ENCODE measurements at regions not wholly inside any gene's neighbourhood (a gene's known extent, or its start where the extent isn't known, plus 50 kb on each side); places are given as distances from the start of the nearest gene placed in this dataset.

DNA sequence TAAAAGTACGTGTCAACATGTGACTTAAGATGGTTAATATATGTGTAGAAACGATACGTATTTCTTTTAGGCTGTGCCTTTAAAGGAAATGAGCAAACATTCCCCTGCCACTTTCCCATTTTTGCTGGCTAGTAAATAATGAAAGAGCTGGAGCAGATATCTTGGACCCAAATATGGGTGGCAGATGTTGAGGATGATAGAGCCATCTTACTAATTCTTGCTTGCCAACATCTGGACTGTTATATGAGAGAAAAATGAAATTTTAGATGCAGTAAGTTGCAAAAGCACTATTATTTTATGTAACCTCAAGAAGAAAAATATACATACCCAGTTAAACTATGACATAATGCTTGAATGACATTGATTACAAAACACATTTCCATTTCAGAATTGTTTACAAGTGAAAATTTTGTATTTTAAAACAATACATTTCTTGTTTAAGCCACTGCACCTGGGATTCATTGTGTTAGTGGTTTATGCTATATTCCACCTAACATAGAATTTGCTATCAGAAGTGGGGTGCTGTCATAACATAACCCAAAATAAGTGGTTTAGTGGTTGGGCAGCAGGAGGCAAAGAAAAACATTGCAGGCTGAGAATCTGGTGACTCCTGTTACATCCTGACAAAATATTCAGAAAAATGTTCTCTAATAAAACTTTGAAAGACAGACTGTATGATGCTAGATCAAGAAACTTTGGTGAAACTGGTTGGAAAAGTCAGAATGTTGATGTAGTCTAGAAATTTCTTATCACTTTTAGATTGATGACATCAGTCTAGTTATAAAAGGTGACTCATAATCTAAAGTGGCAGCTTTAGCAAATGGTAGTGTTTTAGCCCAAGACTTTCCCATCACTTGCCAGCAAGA is 305.0 kb downstream of the PTEN start:
- no peak for DNase-seq (ENCODE audit: low spot score)

- no peak for DNase-seq (ENCODE audit: low spot score)
Observed at GRCh38 chr10:88169037-88169319, 305.6 kb downstream of the PTEN start.

- DNase-seq (ENCODE audit: low spot score), result no peak
Observed at GRCh38 chr10:88170628-88171027, 307.2 kb downstream of the PTEN start.

- DNase-seq (ENCODE audit: low spot score), result no peak
Observed at GRCh38 chr10:88172159-88172558, 308.7 kb downstream of the PTEN start.

GRCh38 chr10:88174391-88174790 is 311.0 kb downstream of the PTEN start:
- DNase-seq (ENCODE audit: low spot score), result no peak

GRCh38 chr10:88178758-88179157 is 315.3 kb downstream of the PTEN start:
- no peak for DNase-seq (ENCODE audit: low spot score)

DNA sequence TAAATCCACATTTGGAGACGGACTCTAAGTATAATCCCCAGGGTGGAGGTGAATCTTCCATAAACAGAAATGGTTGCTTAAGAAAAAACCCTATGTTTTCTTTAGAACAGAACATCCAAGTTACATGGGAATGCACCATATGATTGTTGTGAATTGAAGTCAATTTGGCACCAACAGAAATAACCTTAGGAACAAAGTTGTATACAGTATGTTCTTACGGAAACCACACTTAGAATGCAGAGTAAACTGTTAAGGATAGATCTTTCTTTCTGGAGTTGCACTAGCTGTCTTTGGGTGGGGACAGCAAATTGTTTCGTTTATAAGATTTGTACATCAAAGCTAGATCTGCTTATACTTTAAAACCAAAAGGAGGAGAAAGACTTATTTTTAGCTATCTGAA is 316.4 kb downstream of the PTEN start:
- no peak for DNase-seq (ENCODE audit: low spot score)

GRCh38 chr10:88181902-88182600 is 318.6 kb downstream of the PTEN start:
- DNase-seq (ENCODE audit: low spot score), result no peak

GRCh38 chr10:88182601-88182930 is 319.1 kb downstream of the PTEN start:
- DNase-seq (ENCODE audit: low spot score), result no peak

GRCh38 chr10:88184543-88185297 is 321.3 kb downstream of the PTEN start:
- no peak for DNase-seq (ENCODE audit: low spot score)

- no peak for DNase-seq (ENCODE audit: low spot score)
Observed at GRCh38 chr10:88185830-88186229, 322.4 kb downstream of the PTEN start.

DNA sequence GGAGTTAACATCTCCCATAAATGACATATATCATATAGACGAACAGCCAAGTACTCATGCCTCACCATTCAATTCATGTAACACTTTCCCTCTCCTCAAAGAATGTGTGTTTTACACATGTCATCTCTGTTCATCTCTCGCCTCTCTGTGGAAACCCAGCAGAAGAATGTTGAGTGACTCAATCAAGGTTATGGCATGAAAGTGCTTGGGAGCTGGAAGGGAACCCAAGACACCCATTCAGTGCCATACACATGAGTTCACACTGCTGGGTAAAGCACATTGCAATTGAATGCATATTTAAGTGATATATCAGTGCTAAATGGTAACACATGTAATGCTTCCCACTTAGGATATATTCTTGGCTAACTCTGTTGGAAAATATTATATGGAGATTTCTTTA is 322.9 kb downstream of the PTEN start:
- no peak for DNase-seq (ENCODE audit: low spot score)

GRCh38 chr10:88187472-88187871 is 324.0 kb downstream of the PTEN start:
- no peak for DNase-seq (ENCODE audit: low spot score)

DNA sequence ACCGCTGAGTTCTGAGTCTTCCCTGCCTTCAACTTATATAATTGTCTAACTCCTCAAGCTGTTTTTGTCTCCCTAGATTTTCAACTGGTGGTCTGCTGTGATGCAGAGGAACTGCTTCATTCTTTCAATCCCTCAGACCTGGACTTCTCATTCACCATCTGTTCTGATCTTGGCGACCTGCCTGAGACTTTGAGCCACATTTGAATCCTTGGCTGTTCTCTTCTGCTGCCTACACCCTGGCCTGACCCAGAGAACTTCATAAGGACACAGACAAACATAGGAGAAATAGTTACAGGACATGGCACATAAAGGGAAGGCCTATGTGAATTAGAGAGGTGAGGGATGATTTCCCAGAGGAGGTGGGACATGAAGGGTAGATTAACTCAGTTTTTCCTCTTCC is 326.7 kb downstream of the PTEN start:
- no peak for DNase-seq (ENCODE audit: low spot score)

- DNase-seq (ENCODE audit: low spot score), result no peak
Observed at GRCh38 chr10:88190540-88191235, 327.3 kb downstream of the PTEN start.

DNA sequence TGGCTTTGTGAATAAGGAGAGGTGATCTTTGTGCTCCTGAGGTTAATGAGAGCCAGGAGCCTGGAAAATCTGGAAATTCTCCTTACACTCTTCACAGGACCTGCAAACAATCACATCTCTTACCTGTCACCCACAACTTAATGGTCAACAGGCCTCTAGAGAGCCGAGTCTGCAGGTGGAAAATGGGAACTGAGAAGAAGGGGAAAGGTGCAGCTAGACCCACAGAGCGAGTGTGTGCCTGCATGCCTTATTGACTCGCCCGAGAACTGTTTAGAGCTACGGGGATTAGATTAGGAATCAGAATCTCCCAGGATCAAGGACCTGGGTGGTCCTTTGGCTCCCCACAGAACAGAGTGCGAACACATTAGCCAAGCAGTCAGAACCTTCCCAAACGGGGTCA is 329.6 kb downstream of the PTEN start:
- no peak for DNase-seq (ENCODE audit: low spot score)

DNA sequence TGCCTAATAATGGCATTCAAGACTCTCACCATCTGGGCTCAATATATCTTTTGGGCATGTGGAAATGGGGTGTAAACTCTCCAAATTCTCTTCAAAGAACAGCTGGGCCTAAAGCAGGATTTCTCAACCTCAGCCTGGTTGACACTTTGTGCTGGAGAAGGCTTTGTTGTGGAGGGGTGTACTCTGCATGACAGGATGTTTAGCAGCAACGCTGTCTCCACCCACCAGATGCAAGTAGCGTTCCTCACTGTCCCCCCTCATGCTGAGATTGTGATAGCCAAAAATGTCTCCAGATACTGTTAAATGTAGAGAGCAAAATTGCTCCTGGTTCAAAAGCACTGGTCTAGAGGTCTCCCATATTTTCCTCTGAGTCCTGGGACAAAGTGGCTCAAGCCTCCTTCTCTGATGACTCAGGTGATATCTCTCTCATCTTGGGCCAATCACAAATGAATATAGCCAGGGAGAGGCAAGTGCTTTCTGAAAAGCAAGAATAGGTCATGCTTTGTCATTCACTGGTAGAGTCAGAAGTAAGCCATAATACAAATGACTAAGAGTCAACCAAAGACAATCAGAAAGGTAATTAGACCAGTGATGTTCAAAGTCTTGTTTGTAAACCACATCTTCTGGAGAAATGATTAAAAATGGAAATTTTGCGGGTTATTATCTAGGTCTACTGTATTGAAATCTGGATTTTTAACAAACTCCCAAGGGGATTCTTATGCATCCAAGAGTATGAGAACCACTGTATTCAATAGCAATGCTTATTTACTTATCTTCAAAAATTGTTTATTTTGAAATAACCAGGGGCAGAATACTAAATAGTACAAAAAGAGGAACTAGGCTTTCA is 330.8 kb downstream of the PTEN start:
- peak; percentile 10 for DNase-seq (ENCODE audit: low spot score)

DNA sequence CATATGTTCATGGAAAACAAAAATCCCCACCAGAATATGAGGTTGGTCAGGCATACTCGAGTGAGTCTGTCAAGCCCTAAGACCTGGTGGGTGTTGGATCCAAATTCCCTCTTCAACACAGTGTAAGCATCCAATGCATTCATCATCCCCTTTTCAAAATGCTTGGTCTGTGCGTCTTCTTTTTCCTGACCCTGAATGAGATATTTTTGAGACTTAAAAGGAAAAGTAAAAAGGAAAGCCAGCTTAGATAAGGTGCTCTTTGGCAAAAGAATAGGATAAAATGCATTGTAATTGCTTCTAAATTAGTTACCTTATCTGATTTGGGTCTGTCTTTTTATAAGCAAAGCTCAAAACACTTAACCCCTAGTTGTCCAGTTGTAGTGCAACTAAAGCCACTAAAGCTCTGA is 331.5 kb downstream of the PTEN start:
- no peak for DNase-seq (ENCODE audit: low spot score)

GRCh38 chr10:88195841-88196240 is 332.4 kb downstream of the PTEN start:
- DNase-seq (ENCODE audit: low spot score), result no peak

GRCh38 chr10:88196291-88196690 is 332.9 kb downstream of the PTEN start:
- no peak for DNase-seq (ENCODE audit: low spot score)

DNA sequence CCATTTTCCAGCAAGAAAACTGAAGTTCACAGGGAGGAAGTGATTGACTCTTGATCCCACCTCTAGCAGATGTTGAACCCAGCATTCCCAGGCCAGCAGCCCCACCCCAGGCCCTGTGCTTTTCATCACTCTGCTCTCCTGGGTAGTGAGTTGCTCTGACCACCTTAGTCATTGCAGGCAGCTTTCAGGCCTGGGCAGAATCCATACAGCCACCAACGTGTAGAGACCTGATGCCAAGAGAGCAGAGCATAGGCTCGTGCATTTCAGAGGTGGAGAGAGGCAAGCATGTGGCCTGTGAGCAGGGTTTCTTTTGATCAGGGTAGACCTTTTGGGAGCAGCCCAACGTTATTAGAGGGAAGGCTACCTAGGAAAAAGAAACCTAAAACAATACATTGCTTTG is 334.6 kb downstream of the PTEN start:
- DNase-seq (ENCODE audit: low spot score), result no peak

Measured in HT-29 (cell line).